Stimulated activated CD4-positive, alpha-beta T cell treated with anti-CD3 and anti-CD28 coated beads, Interleukin-12 subunit alpha, Interleukin-12 subunit beta, amount 100 ng/mL, for 48 hours (primary cell): ENCODE measurements at regions not wholly inside any gene's neighbourhood (a gene's known extent, or its start where the extent isn't known, plus 50 kb on each side); places are given as distances from the start of the nearest gene placed in this dataset.

Experiments used
- DNase-seq, 3 donors: peaks; one replicate each; pipeline ENCODE4 v3.0.0-alpha.2; 2020; ENCODE audit warnings: low read depth in 2 of 3, low spot score in 1 of 3

GRCh38 chr10:3249307-3249889, 76.8 kb upstream of the PITRM1 start:
- no peak for DNase-seq

DNA sequence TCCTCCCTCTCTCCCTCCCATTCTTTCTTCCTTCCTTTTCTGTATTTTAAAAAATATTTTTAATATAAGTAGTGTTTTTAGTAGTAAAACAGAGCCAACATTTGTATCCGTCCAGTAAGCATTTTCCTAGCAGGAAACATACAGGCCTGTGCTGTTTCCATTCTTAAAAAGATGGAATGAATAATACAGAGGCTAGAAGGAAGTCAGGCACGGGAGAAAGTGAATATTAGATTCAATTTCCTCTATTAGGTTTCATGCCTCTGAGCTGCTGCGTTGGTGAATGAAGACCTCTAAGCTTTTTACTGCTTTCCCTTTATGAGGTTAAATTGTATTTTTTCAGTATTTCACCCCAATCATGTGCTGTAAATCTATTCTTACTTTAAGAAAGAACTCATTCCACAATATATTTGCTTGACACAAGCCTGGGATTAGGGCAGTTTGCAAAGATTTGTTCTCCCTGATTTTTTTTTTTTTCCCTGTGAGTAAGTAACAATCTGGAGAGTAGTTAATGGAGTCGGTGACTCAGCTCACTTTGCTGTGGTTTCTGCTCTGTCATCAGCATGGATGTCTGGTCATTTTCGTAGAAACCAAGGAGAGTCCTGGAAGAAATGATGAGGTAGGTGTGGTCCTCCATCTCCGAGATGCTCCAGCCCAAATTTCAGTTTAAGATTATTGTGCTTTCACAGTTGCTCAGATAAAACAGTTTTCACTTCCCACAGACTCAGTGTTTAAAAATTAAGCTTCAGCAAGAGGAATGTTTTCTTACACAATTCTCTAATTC, 76.1 kb upstream of the PITRM1 start:
- no peak for DNase-seq

DNA sequence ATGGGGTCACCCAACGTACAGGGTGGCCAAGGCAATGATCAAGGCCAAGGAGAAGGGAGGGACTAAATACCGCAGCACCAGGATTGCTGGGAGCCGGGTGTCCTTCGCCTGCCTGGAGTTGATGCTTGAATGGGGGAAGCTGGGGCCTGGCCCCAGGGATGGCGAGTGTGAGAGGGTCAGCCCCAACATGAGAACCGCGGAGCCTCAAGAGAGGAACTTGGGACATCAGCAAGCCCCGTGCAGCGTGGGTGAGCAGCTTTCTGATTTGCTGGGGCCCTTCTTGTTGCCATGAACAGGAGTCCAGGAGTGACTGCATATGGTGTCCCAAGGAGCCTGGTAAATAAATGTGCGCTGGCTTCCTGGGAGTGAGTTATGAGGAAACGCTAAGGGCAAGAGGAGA, 72.8 kb upstream of the PITRM1 start:
- no peak for DNase-seq

- DNase-seq = no peak
These were observed 69.5 kb upstream of the PITRM1 start for GRCh38 chr10:3241967-3242650.

DNA sequence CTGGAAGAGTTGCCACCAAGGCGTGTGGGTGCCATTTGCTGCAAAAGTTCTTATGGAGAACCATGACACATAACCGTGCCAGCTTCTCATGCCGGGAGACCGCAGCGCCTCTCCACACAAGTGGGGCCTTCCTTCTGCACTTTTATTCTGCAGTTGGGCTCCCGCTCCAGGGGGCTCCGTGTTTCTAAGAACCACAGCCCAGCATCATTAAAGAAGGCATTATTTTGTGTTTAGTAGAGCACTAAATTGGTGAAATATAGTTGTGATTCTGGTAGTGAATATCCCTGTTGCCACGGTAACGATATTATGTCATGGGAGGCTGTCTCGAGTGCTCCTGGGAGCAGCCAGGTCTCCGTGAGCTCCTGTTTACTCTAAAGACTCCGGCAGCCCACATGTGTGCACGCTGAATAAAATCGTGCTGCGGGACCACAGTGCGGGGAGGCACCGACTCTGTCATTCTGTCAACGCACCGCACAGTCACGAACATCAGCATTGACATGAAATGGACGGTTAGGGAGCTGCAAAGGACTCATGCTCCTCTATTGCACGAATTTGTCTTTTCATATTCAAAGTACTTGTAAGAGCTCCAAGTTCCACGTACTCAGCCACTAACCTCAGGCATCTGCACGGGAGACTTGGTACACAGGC, 68.8 kb upstream of the PITRM1 start:
- DNase-seq = no peak

DNA sequence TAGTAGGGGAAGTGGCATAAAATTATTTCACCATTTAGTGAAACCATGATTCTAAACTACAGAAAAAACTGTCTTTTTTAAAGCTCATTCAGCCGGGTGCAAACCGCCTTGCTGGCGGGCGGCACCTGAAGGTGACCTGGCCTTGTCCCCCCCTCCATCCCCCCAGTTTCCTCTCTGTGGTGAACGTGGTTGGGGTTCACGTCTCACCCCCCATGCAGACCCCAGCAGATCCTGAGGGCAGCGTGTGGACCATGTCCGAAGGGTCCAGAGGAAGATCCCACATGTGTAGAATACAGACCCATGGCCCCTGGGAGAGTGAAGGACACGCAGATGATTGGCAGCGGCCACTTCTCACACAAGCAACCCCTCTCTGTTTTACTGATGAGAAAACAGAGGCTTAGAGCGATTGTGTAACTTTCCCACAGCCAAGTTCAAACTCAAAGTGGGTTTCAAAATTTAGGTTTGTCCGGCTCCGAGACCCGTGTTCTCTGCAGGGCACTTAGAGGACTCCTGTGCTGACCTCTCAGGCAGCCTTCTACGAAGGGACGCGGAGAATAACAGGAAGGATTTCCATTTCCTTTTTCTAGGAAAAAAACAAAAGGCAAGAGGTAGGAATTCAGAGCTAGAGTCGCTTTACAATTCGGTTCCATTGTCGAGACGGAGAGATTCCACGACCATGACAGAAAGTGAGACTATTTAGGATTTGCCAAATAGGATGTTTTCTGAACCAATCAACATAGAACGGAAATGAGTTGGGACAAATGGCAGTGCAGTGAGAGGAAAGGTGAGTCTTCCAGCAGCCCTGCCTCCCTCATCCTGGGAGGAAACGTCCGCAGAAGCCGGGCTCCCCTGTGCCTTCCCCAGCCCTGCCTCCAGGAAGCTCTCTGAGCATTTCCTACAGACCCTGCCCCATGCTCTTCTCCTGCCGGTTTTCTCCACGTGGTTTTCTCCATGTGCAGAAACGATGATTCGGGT, 67.6 kb upstream of the PITRM1 start:
- DNase-seq = no peak

- peak; percentile 45 to 71 (median 61) for DNase-seq
These were observed 66.7 kb upstream of the PITRM1 start for GRCh38 chr10:3239066-3239919.

- no peak for DNase-seq
These were observed 65.7 kb upstream of the PITRM1 start for GRCh38 chr10:3238115-3238871.

DNA sequence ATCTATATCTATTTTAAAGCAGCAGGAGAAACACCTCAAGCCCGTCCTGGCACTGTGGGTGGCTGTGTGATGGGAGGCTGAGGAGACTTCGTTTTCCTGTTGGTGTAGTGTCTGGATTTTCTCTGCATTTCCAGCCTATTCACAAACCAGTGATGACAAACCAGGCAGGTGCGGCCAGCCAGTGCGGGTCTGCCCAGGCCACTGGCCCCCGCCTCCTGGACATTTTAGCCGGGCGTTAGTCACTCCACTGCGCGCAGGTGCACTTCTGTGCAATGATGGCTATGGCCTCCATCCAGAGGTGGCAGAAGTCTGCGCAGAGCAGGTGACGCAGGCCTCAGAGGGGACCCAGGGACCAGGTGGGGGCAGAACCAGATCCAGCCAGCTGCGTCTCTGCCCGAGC, 64.9 kb upstream of the PITRM1 start:
- DNase-seq = no peak

DNA sequence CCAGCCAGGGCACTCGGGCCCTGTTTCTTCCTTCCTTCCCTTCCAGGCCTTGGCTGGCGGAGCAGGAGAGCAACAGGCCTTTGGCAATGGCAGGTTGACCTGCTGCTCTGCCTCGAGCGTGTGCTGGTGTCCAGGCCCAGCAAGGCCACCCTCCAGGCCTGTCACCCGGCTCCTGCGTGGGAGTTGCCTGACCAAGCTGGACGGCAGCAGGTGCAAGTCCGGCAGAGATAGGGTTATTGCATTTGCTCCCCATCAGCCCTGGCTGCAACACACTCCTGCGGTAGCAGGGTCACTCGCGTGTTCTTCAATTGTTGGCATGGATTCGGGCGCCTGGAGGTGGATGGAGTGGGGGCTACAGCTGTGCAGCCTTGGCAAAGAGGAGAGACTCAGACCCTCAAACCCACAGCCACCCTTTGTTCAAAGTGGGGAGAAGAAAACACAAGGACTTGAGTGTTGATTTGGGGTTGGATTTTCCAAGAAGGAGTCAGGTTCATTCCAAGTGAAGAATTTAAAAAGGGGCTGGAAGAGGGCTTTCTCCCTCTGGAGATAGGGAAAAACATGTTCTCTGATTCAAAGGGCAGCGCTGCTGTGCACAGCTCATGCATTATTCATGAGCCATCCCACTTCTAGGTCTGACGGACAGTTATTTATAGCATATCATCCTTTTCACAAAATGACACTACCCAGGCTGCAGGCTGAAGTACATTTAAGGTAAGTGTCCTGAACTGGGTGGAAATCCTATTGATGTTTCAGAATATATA, 64.2 kb upstream of the PITRM1 start:
- DNase-seq = no peak

- no peak for DNase-seq
These were observed 63.5 kb upstream of the PITRM1 start for GRCh38 chr10:3235996-3236510.

DNA sequence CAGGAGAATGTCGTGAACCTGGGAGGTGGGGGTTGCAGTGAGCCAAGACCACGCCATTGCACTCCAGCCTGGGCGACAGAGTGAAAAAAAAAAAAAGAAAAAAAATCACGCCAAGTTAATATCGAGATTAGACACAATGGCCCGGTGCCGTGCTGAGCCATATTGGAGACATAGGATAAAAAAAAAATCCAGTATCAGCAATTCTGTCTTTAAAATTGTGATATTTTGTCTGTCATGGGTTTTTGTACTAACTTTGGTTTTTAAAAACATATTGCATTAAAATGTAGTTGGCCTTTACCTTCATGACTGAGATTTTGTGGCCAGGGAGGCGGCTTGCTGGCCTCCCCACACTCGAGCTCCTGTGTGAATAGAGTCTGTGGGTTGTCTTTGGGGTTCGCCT, 62.8 kb upstream of the PITRM1 start:
- DNase-seq = no peak

GRCh38 chr10:3233486-3233990, 61.0 kb upstream of the PITRM1 start:
- no peak for DNase-seq

- DNase-seq = no peak
These were observed 59.6 kb upstream of the PITRM1 start for GRCh38 chr10:3231951-3232730.

DNA sequence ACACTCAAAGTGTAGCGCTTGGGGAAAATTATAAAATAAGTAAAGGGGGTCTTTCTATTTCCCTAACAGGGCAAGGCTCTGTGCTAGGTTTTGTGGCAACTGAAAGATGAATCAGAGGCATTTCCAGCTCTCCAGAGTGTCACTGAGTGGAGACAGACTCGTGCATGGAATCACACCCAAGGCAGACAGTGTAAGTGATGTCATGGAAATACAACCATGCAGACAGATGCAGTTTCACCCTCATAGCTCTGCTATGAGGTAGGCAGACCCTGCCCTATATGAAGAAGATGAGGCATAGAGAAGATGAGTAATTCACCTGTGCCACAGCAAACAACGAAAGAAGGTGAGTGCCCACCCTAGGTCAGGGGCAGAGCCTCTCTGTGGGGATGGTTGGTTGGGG, 57.2 kb upstream of the PITRM1 start:
- no peak for DNase-seq

DNA sequence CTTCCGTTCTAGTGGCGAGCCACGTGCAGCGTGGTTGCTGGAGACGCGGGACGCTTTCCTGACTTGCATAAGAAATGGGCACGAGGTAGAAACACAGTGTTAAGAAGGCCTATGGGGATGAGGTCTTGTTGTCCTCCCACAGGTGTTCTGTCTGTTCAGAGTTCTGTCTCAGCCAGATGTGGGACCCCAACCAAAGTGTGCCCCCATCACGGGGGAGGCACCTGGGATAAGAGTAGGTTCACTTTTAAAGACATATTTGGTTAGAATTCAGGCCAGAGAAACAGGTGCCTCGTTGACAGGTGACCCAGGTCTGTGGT, 56.0 kb upstream of the PITRM1 start:
- DNase-seq = no peak
